ENCODE measurements at regions not wholly inside any gene's neighbourhood (a gene's known extent, or its start where the extent isn't known, plus 50 kb on each side); places are given as distances from the start of the nearest gene placed in this dataset.
A peak's percentile ranks its signal among the peaks of the same experiment; 100 is the strongest.

DNA sequence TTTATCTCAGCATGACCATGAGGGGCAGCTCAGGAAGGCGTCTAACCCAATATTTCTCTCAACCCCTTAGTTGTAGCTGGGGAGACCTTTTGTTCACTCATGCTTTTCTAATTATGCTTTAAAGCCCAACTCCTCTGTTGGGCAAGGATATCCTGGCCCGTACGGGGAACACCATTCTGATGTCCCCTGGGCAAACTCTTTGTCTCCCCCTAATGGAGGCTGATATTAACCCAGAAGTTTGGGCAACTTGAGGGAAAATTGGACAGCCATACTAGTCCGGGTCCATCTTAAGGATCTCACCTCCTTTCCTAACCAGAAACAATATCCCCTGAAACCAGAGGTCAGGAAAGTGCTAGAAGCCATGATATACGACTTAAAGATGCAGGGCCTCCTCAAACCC, 143.7 kb upstream of the COX10 start:
- no peaks in the 10 kb centered on the region for H3K36me3 Mint-ChIP-seq (ENCODE audit: low read depth, unreplicated experiment)
- DNase-seq (ENCODE audit: low spot score): no peak
- H3K4me1 Mint-ChIP-seq (ENCODE audit: unreplicated experiment): no peaks in the 10 kb centered on the region
- no peak overlapping the region for H3K27ac Mint-ChIP-seq (ENCODE audit: unreplicated experiment)
- no peaks in the 10 kb centered on the region for H3K9me3 Mint-ChIP-seq (ENCODE audit: unreplicated experiment)
- no peaks in the 10 kb centered on the region for H3K27me3 Mint-ChIP-seq (ENCODE audit: unreplicated experiment)
- no peak overlapping the region for H3K4me3 Mint-ChIP-seq (ENCODE audit: unreplicated experiment)
- peak; percentile 33 for TF ChIP-seq CTCF (IDR thresholded peaks at IDR 0.05; ENCODE audit: unreplicated experiment)

- no peak overlapping the region for H3K4me3 Mint-ChIP-seq (ENCODE audit: unreplicated experiment)
- H3K9me3 Mint-ChIP-seq (ENCODE audit: unreplicated experiment): no peaks in the 10 kb centered on the region
- no peak for DNase-seq (ENCODE audit: low spot score)
- no peak overlapping the region for H3K27ac Mint-ChIP-seq (ENCODE audit: unreplicated experiment)
- TF ChIP-seq CTCF (IDR thresholded peaks at IDR 0.05; ENCODE audit: unreplicated experiment): no peak
- H3K27me3 Mint-ChIP-seq (ENCODE audit: unreplicated experiment): peaks cover 1% of the 10 kb centered on the region
- H3K4me1 Mint-ChIP-seq (ENCODE audit: unreplicated experiment): no peaks in the 10 kb centered on the region
- H3K36me3 Mint-ChIP-seq (ENCODE audit: low read depth, unreplicated experiment): no peaks in the 10 kb centered on the region
These were observed 138.2 kb upstream of the COX10 start for GRCh38 chr17:13931111-13931526.

- Mint-ChIP-seq H3K27ac (ENCODE audit: unreplicated experiment) (no peak overlapping the region), H3K36me3 (ENCODE audit: low read depth, unreplicated experiment) (no peaks in the 10 kb centered on the region), H3K4me1 (ENCODE audit: unreplicated experiment) (no peaks in the 10 kb centered on the region), H3K9me3 (ENCODE audit: unreplicated experiment) (no peaks in the 10 kb centered on the region), H3K27me3 (ENCODE audit: unreplicated experiment) (peaks cover 1% of the 10 kb centered on the region), H3K4me3 (ENCODE audit: unreplicated experiment) (no peak overlapping the region)
- no peak for TF ChIP-seq CTCF (IDR thresholded peaks at IDR 0.05; ENCODE audit: unreplicated experiment)
- DNase-seq (ENCODE audit: low spot score): no peak
These were observed 137.4 kb upstream of the COX10 start for GRCh38 chr17:13931800-13932460.

DNA sequence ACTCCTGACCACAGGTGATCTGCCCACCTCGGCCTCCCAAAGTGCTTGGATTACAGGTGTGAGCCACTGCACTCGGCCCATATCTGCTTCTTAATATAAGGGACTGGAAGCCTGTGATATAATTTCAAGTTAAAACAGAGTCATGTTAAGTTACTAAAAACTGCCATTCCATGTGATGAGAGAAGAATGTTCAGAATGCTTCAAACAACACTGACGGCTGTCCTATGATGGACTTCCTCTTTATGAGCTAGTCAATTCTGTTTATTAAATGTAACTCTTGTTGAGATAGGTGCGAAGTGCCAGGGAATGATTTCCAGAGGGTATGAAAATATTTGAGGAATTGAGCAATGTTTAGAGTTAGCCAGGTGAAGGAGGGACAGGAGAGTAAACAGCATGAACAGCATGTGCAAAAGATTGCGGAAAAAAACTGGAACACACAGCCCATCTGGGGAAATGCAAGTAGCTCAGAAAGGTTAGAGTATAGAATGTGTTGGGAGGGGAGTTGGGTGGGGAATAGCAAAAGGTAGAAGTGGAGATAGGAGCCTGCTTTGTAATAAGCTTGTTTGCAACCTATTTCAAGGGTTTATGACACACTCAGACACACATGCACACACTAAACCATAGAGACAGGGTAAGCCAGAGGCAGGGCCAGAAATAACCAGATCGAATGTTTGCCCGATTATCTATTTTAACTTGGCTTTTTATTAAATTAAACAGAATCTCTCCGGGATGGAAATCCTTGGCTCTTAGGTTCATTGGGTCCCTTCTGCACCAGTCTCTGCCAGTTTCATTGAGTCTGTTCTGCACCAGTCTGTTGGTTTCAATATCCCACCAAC, 135.6 kb upstream of the COX10 start:
- Mint-ChIP-seq H3K4me3 (ENCODE audit: unreplicated experiment) (no peak overlapping the region), H3K9me3 (ENCODE audit: unreplicated experiment) (no peaks in the 10 kb centered on the region), H3K27me3 (ENCODE audit: unreplicated experiment) (peaks cover 1% of the 10 kb centered on the region), H3K4me1 (ENCODE audit: unreplicated experiment) (no peaks in the 10 kb centered on the region), H3K36me3 (ENCODE audit: low read depth, unreplicated experiment) (no peaks in the 10 kb centered on the region), H3K27ac (ENCODE audit: unreplicated experiment) (no peak overlapping the region)
- no peak for DNase-seq (ENCODE audit: low spot score)
- no peak for TF ChIP-seq CTCF (IDR thresholded peaks at IDR 0.05; ENCODE audit: unreplicated experiment)

- no peaks in the 10 kb centered on the region for H3K36me3 Mint-ChIP-seq (ENCODE audit: low read depth, unreplicated experiment)
- H3K27me3 Mint-ChIP-seq (ENCODE audit: unreplicated experiment): no peaks in the 10 kb centered on the region
- no peaks in the 10 kb centered on the region for H3K9me3 Mint-ChIP-seq (ENCODE audit: unreplicated experiment)
- no peak overlapping the region for H3K4me3 Mint-ChIP-seq (ENCODE audit: unreplicated experiment)
- H3K27ac Mint-ChIP-seq (ENCODE audit: unreplicated experiment): no peak overlapping the region
- H3K4me1 Mint-ChIP-seq (ENCODE audit: unreplicated experiment): no peaks in the 10 kb centered on the region
- no peak for TF ChIP-seq CTCF (IDR thresholded peaks at IDR 0.05; ENCODE audit: unreplicated experiment)
- no peak for DNase-seq (ENCODE audit: low spot score)
These were observed 130.1 kb upstream of the COX10 start for GRCh38 chr17:13939222-13939621.
